OCI-LY1 (cell line): ENCODE measurements at regions not wholly inside any gene's neighbourhood (a gene's known extent, or its start where the extent isn't known, plus 50 kb on each side); places are given as distances from the start of the nearest gene placed in this dataset.

Experiments used
- EZH2 ChIP-seq: fragments of 200-600 bp; sonication (generic), shearing (Covaris generic); IDR thresholded peaks from 2 replicates; pipeline ENCODE4 v1.8.0; 2017; ENCODE audit warnings: borderline replicate concordance, mixed run types, mild to moderate bottlenecking, antibody characterized with exemption, low read length, moderate library complexity, mixed read lengths
- TF ChIP-seq, protein P1 (sequence below): fragments of 200-600 bp; sonication (generic), shearing (Covaris generic); IDR thresholded peaks from 2 replicates; pipeline ENCODE4 v1.5.1; 2017; ENCODE audit warnings: mild to moderate bottlenecking, antibody characterized with exemption, low read length, moderate library complexity, mixed read lengths

- TF ChIP-seq, protein P1, sequence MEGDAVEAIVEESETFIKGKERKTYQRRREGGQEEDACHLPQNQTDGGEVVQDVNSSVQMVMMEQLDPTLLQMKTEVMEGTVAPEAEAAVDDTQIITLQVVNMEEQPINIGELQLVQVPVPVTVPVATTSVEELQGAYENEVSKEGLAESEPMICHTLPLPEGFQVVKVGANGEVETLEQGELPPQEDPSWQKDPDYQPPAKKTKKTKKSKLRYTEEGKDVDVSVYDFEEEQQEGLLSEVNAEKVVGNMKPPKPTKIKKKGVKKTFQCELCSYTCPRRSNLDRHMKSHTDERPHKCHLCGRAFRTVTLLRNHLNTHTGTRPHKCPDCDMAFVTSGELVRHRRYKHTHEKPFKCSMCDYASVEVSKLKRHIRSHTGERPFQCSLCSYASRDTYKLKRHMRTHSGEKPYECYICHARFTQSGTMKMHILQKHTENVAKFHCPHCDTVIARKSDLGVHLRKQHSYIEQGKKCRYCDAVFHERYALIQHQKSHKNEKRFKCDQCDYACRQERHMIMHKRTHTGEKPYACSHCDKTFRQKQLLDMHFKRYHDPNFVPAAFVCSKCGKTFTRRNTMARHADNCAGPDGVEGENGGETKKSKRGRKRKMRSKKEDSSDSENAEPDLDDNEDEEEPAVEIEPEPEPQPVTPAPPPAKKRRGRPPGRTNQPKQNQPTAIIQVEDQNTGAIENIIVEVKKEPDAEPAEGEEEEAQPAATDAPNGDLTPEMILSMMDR: no peak
- no peak for TF ChIP-seq EZH2
Measured at GRCh38 chr1:5393146-5393545, 599.1 kb downstream of the NPHP4 start.
